Body of pancreas (tissue), 4 donors: ENCODE measurements at regions not wholly inside any gene's neighbourhood (a gene's known extent, or its start where the extent isn't known, plus 50 kb on each side); places are given as distances from the start of the nearest gene placed in this dataset.

ENCODE experiments used
- ATAC-seq: fragments of 150-250 bp; one replicate; pipeline ENCODE4 v1.9.1; 2016
- DNase-seq, 4 donors: peaks; one replicate each; pipeline ENCODE4 v3.0.0-alpha.2; 2019
- H3K27ac ChIP-seq, 4 donors: fragments of 200-600 bp; sonication (generic); 1 replicate in 3 of 4; 2 replicates in 1 of 4; pipeline versions ENCODE4 v1.5.1 to v1.6.1; 2016 to 2019; ENCODE audit warnings: mild to moderate bottlenecking in 1 of 4, mixed read lengths in 1 of 4, moderate library complexity in 1 of 4
- H3K27me3 ChIP-seq, 2 donors: fragments of 200-600 bp; sonication (generic); one replicate each; pipeline ENCODE4 v1.6.0; 2016; ENCODE audit warnings: mild to moderate bottlenecking in 1 of 2
- H3K36me3 ChIP-seq, 2 donors: fragments of 200-600 bp; sonication (generic); replicated peaks in 1 of 2; 2 replicates each; pipeline ENCODE4 v1.5.1; 2016; ENCODE audit warnings: low read depth in 2 of 2; ENCODE audit not compliant: insufficient read depth in 1 of 2
- H3K4me1 ChIP-seq: fragments of 200-600 bp; sonication (generic); one replicate; pipeline ENCODE4 v1.6.0; 2016
- H3K4me3 ChIP-seq, 2 donors: fragments of 200-600 bp; sonication (generic); 1 replicate in 1 of 2; 2 replicates in 1 of 2; pipeline ENCODE4 v1.5.1; 2016 to 2019
- H3K9me3 ChIP-seq, 3 donors: fragments of 200-600 bp; sonication (generic); 1 replicate in 2 of 3; 2 replicates in 1 of 3; pipeline ENCODE4 v1.5.1; 2016
- CTCF ChIP-seq, 7 experiments: fragments of 450-650 bp in 4 of 7; fragments of 200-600 bp in 3 of 7; sonication (generic) in 3 of 7; IDR thresholded peaks; one replicate each; pipeline ENCODE4 v1.5.1; 2016 to 2019; ENCODE audit warnings: antibody characterized with exemption in 7 of 7
- POLR2A ChIP-seq, 3 donors: fragments of 450-650 bp; IDR thresholded peaks; one replicate each; pipeline ENCODE4 v1.6.1; 2016; ENCODE audit warnings: antibody characterized with exemption in 3 of 3, mild to moderate bottlenecking in 2 of 3
- WGBS, 2 donors: methylation state at CpG; one replicate each; pipeline ENCODE4 v1.1.5; 2017; 5-methylcytosine and 5-hydroxymethylcytosine counted together
- intact Hi-C: fragments of 100-400 bp; cut with DNase I; formaldehyde crosslinking; loops from one replicate; pipeline ENCODE4 v1.15.1; 2023

GRCh38 chr1:79652426-79652825, 645.9 kb upstream of the ADGRL4 start:
- Histone ChIP-seq H3K9me3 (no peaks in the 10 kb centered on the region), H3K36me3 (no peaks in the 10 kb centered on the region), H3K27ac (no peak overlapping the region), H3K4me1 (peaks cover under 1% of the 10 kb centered on the region), H3K4me3 (no peak overlapping the region), H3K27me3 (no peaks in the 10 kb centered on the region)
- ATAC-seq: no peak
- intact Hi-C loops: no loop called here
- TF ChIP-seq CTCF (IDR thresholded peaks at IDR 0.05) (no peak), POLR2A (IDR thresholded peaks at IDR 0.05) (no peak)
- DNase-seq: no peak
- 47 to 59% methylated on average over 3 of the region's 3 CpGs for WGBS, 2 donors

- WGBS, 2 donors: 93 to 100% methylated on average over 1 of the region's 1 CpG
- Histone ChIP-seq H3K4me1 (no peaks in the 10 kb centered on the region), H3K4me3 (no peak overlapping the region), H3K27ac (no peak overlapping the region), H3K27me3 (no peaks in the 10 kb centered on the region), H3K36me3 (no peaks in the 10 kb centered on the region), H3K9me3 (no peaks in the 10 kb centered on the region)
- intact Hi-C loops: no loop called here
- TF ChIP-seq POLR2A (IDR thresholded peaks at IDR 0.05) (no peak), CTCF (IDR thresholded peaks at IDR 0.05) (no peak)
- DNase-seq (no peak), ATAC-seq (no peak)
Measured at GRCh38 chr1:79648126-79648525, 641.6 kb upstream of the ADGRL4 start.

- WGBS, 2 donors: 40 to 45% methylated on average over 3 of the region's 3 CpGs
- Histone ChIP-seq H3K4me1 (no peaks in the 10 kb centered on the region), H3K27ac (no peak overlapping the region), H3K4me3 (no peak overlapping the region), H3K36me3 (no peaks in the 10 kb centered on the region), H3K27me3 (no peaks in the 10 kb centered on the region), H3K9me3 (no peaks in the 10 kb centered on the region)
- ATAC-seq (no peak), DNase-seq (no peak)
- intact Hi-C loops: no loop called here
- TF ChIP-seq CTCF (IDR thresholded peaks at IDR 0.05) (no peak), POLR2A (IDR thresholded peaks at IDR 0.05) (no peak)
Measured at GRCh38 chr1:79646880-79647279, 640.4 kb upstream of the ADGRL4 start.

GRCh38 chr1:79638382-79638781, 631.9 kb upstream of the ADGRL4 start:
- no peaks in the 10 kb centered on the region for H3K4me1 ChIP-seq
- no peak overlapping the region for H3K27ac ChIP-seq
- no peak overlapping the region for H3K4me3 ChIP-seq
- no peaks in the 10 kb centered on the region for H3K36me3 ChIP-seq
- H3K9me3 ChIP-seq: no peaks in the 10 kb centered on the region
- intact Hi-C loops: no loop called here
- 84 to 98% methylated on average over 2 of the region's 2 CpGs for WGBS, 2 donors
- ATAC-seq: no peak
- no peak for DNase-seq
- H3K27me3 ChIP-seq: no peaks in the 10 kb centered on the region
- TF ChIP-seq POLR2A (IDR thresholded peaks at IDR 0.05) (no peak), CTCF (IDR thresholded peaks at IDR 0.05) (no peak)

GRCh38 chr1:79633456-79633855, 626.9 kb upstream of the ADGRL4 start:
- WGBS, 2 donors: 71 to 73% methylated on average over 1 of the region's 1 CpG
- Histone ChIP-seq H3K27me3 (no peaks in the 10 kb centered on the region), H3K9me3 (no peaks in the 10 kb centered on the region), H3K4me3 (no peak overlapping the region), H3K27ac (no peak overlapping the region), H3K4me1 (no peaks in the 10 kb centered on the region), H3K36me3 (no peaks in the 10 kb centered on the region)
- DNase-seq: no peak
- ATAC-seq: no peak
- no peak for TF ChIP-seq CTCF (IDR thresholded peaks at IDR 0.05)
- no peak for TF ChIP-seq POLR2A (IDR thresholded peaks at IDR 0.05)
- intact Hi-C loops: no loop called here
